ENCODE measurements at regions not wholly inside any gene's neighbourhood (a gene's known extent, or its start where the extent isn't known, plus 50 kb on each side); places are given as distances from the start of the nearest gene placed in this dataset.

- TF ChIP-seq POLR2A (IDR thresholded peaks at IDR 0.05; ENCODE audit: borderline replicate concordance, extremely low read depth, insufficient read depth, insufficient read length) = no peak
- no peak for TF ChIP-seq CEBPB (IDR thresholded peaks at IDR 0.05; ENCODE audit: low read depth)
- TF ChIP-seq FOSL1 (IDR thresholded peaks at IDR 0.05; ENCODE audit: low read depth) = no peak
Observed at GRCh38 chr15:53256457-53256856, 466.3 kb upstream of the ONECUT1 start.
